ENCODE measurements at regions not wholly inside any gene's neighbourhood (a gene's known extent, or its start where the extent isn't known, plus 50 kb on each side); places are given as distances from the start of the nearest gene placed in this dataset.

DNA sequence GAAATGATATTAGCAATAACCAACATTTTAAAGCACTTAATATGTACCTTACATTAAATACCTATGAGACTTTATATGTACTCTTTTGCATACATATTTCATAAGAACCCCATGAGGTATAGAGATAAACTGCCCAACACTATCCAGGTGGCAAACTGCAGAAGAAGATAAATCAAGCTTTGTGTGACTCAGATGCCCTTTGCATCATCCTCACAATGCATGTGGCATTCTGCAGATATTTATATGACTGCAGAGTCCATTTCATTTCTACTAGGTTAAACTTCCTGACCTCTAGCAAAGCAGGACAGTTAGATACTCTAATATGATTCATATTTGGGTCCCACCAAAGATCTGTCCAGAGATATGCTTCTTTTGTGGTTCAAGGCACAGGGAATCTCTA, 85.6 kb upstream of the RASGEF1B start:
- no peaks in the 10 kb centered on the region for H4K20me1 ChIP-seq (ENCODE audit: insufficient read depth)
- no peaks in the 10 kb centered on the region for H3K79me2 ChIP-seq (replicated peaks; ENCODE audit: insufficient read depth, low read length)
- H3K4me3 ChIP-seq (ENCODE audit: low read length), result no peak overlapping the region
- no peak overlapping the region for H3K27ac ChIP-seq (ENCODE audit: low read length)
- H3F3A ChIP-seq (ENCODE audit: insufficient read depth, low read length, poor library complexity, severe bottlenecking), result no peaks in the 10 kb centered on the region
- TF ChIP-seq TAF1 (IDR thresholded peaks at IDR 0.05; ENCODE audit: low read depth) (no peak), EP300 (conservative IDR thresholded peaks at IDR 0.05; ENCODE audit: poor library complexity, severe bottlenecking) (no peak), EZH2 (IDR thresholded peaks at IDR 0.05; ENCODE audit: borderline replicate concordance, insufficient read depth, low read length, poor library complexity, severe bottlenecking) (no peak), SMC3 (conservative IDR thresholded peaks at IDR 0.05; ENCODE audit: poor library complexity) (no peak), MXI1 (conservative IDR thresholded peaks at IDR 0.05; ENCODE audit: poor library complexity, severe bottlenecking) (no peak), RAD21 (conservative IDR thresholded peaks at IDR 0.05) (no peak), POLR2AphosphoS5 (IDR thresholded peaks at IDR 0.05) (no peak)
- TF ChIP-seq, protein P1, sequence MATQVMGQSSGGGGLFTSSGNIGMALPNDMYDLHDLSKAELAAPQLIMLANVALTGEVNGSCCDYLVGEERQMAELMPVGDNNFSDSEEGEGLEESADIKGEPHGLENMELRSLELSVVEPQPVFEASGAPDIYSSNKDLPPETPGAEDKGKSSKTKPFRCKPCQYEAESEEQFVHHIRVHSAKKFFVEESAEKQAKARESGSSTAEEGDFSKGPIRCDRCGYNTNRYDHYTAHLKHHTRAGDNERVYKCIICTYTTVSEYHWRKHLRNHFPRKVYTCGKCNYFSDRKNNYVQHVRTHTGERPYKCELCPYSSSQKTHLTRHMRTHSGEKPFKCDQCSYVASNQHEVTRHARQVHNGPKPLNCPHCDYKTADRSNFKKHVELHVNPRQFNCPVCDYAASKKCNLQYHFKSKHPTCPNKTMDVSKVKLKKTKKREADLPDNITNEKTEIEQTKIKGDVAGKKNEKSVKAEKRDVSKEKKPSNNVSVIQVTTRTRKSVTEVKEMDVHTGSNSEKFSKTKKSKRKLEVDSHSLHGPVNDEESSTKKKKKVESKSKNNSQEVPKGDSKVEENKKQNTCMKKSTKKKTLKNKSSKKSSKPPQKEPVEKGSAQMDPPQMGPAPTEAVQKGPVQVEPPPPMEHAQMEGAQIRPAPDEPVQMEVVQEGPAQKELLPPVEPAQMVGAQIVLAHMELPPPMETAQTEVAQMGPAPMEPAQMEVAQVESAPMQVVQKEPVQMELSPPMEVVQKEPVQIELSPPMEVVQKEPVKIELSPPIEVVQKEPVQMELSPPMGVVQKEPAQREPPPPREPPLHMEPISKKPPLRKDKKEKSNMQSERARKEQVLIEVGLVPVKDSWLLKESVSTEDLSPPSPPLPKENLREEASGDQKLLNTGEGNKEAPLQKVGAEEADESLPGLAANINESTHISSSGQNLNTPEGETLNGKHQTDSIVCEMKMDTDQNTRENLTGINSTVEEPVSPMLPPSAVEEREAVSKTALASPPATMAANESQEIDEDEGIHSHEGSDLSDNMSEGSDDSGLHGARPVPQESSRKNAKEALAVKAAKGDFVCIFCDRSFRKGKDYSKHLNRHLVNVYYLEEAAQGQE (IDR thresholded peaks at IDR 0.05; ENCODE audit: borderline replicate concordance), result no peak
- TF ChIP-seq, protein P2, sequence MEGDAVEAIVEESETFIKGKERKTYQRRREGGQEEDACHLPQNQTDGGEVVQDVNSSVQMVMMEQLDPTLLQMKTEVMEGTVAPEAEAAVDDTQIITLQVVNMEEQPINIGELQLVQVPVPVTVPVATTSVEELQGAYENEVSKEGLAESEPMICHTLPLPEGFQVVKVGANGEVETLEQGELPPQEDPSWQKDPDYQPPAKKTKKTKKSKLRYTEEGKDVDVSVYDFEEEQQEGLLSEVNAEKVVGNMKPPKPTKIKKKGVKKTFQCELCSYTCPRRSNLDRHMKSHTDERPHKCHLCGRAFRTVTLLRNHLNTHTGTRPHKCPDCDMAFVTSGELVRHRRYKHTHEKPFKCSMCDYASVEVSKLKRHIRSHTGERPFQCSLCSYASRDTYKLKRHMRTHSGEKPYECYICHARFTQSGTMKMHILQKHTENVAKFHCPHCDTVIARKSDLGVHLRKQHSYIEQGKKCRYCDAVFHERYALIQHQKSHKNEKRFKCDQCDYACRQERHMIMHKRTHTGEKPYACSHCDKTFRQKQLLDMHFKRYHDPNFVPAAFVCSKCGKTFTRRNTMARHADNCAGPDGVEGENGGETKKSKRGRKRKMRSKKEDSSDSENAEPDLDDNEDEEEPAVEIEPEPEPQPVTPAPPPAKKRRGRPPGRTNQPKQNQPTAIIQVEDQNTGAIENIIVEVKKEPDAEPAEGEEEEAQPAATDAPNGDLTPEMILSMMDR (IDR thresholded peaks at IDR 0.05; ENCODE audit: poor library complexity, severe bottlenecking), result no peak
- H3K27me3 ChIP-seq (ENCODE audit: insufficient read depth, low read depth, low read length), result no peaks in the 10 kb centered on the region
- no peaks in the 10 kb centered on the region for H3K9me3 ChIP-seq (ENCODE audit: low read length)
- H3K4me2 ChIP-seq (ENCODE audit: low read length), result no peak overlapping the region
- no peaks in the 10 kb centered on the region for H3K9me2 ChIP-seq (ENCODE audit: insufficient read depth, low read length)
- H3K9ac ChIP-seq (ENCODE audit: low read length), result no peak overlapping the region
- no peak overlapping the region for H2AFZ ChIP-seq (ENCODE audit: low read depth, low read length)
- H3K36me3 ChIP-seq (ENCODE audit: insufficient read depth, low read length), result no peaks in the 10 kb centered on the region

DNA sequence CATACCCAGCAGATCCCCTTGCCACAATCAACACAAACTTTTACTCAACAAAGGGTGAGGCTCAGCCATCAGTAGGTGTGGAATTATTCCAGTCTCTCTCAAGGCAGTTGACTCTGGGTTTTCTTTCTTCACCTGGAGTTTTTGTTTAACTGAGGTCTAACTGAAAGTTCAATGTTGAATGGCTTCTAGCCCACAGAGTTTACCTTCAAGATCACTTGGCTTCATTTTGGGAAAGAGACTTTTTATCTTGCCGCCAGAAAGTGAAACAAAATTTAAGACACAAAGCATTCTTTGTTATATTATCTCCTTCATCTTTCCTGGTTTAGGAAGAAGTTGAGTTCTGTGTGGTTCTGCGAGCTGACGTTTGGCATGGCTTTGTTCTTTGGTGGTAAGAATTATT, 83.8 kb upstream of the RASGEF1B start:
- Histone ChIP-seq H2AFZ (ENCODE audit: low read depth, low read length) (no peak overlapping the region), H3F3A (ENCODE audit: insufficient read depth, low read length, poor library complexity, severe bottlenecking) (no peaks in the 10 kb centered on the region), H3K9me3 (ENCODE audit: low read length) (no peaks in the 10 kb centered on the region), H3K9ac (ENCODE audit: low read length) (no peak overlapping the region), H3K27ac (ENCODE audit: low read length) (no peak overlapping the region), H3K36me3 (ENCODE audit: insufficient read depth, low read length) (no peaks in the 10 kb centered on the region), H3K27me3 (ENCODE audit: insufficient read depth, low read depth, low read length) (no peaks in the 10 kb centered on the region), H3K4me3 (ENCODE audit: low read length) (no peak overlapping the region), H3K4me2 (ENCODE audit: low read length) (no peak overlapping the region), H3K79me2 (replicated peaks; ENCODE audit: insufficient read depth, low read length) (no peaks in the 10 kb centered on the region), H4K20me1 (ENCODE audit: insufficient read depth) (no peaks in the 10 kb centered on the region), H3K9me2 (ENCODE audit: insufficient read depth, low read length) (no peaks in the 10 kb centered on the region)
- TF ChIP-seq MXI1 (conservative IDR thresholded peaks at IDR 0.05; ENCODE audit: poor library complexity, severe bottlenecking) (no peak), EZH2 (IDR thresholded peaks at IDR 0.05; ENCODE audit: borderline replicate concordance, insufficient read depth, low read length, poor library complexity, severe bottlenecking) (no peak), POLR2AphosphoS5 (IDR thresholded peaks at IDR 0.05) (no peak), SMC3 (conservative IDR thresholded peaks at IDR 0.05; ENCODE audit: poor library complexity) (no peak), RAD21 (conservative IDR thresholded peaks at IDR 0.05) (no peak), EP300 (conservative IDR thresholded peaks at IDR 0.05; ENCODE audit: poor library complexity, severe bottlenecking) (no peak), TAF1 (IDR thresholded peaks at IDR 0.05; ENCODE audit: low read depth) (no peak)
- TF ChIP-seq, protein P2 (IDR thresholded peaks at IDR 0.05; ENCODE audit: poor library complexity, severe bottlenecking), result no peak
- TF ChIP-seq, protein P1 (IDR thresholded peaks at IDR 0.05; ENCODE audit: borderline replicate concordance), result no peak
